Testis (tissue), 2 donors: ENCODE measurements at regions not wholly inside any gene's neighbourhood (a gene's known extent, or its start where the extent isn't known, plus 50 kb on each side); places are given as distances from the start of the nearest gene placed in this dataset.

ENCODE experiments used
- DNase-seq: peaks from one replicate; pipeline ENCODE4 v3.0.0-alpha.2; 2019
- H3K27ac ChIP-seq, 2 donors: fragments of 200-600 bp; sonication (generic); one replicate each; pipeline ENCODE4 v1.5.1; 2019
- H3K27me3 ChIP-seq: fragments of 200-600 bp; sonication (generic); one replicate; pipeline ENCODE4 v1.5.1; 2019
- H3K36me3 ChIP-seq: fragments of 200-600 bp; sonication (generic); one replicate; pipeline ENCODE4 v1.5.1; 2017; ENCODE audit warnings: low read depth; ENCODE audit errors: missing control alignments
- H3K4me1 ChIP-seq: fragments of 200-600 bp; sonication (generic); one replicate; pipeline ENCODE4 v1.5.1; 2019
- H3K4me3 ChIP-seq, 2 donors: fragments of 200-600 bp; sonication (generic); one replicate each; pipeline ENCODE4 v1.5.1; 2017 to 2019
- H3K9me3 ChIP-seq: fragments of 200-600 bp; sonication (generic); one replicate; pipeline ENCODE4 v1.5.1; 2017
- POLR2A ChIP-seq: fragments of 450-650 bp; IDR thresholded peaks from one replicate; pipeline ENCODE4 v1.6.1; 2017; ENCODE audit warnings: antibody characterized with exemption, mild to moderate bottlenecking, moderate library complexity
- WGBS, 2 donors: methylation state at CpG; one replicate each; pipeline ENCODE4 v1.1.5; 2018; 5-methylcytosine and 5-hydroxymethylcytosine counted together
- intact Hi-C: fragments of 100-400 bp; cut with DNase I; formaldehyde crosslinking; loops from one replicate; pipeline ENCODE4 v1.15.1; 2023; ENCODE audit warnings: low total_unique reads
- TF ChIP-seq, protein P1 (sequence below), 3 experiments: fragments of 450-650 bp in 2 of 3; fragments of 200-600 bp in 1 of 3; sonication (generic) in 1 of 3; IDR thresholded peaks; one replicate each; pipeline ENCODE4 v1.5.1; 2016 to 2019; ENCODE audit warnings: antibody characterized with exemption in 3 of 3, mild to moderate bottlenecking in 2 of 3, moderate library complexity in 1 of 3

DNA sequence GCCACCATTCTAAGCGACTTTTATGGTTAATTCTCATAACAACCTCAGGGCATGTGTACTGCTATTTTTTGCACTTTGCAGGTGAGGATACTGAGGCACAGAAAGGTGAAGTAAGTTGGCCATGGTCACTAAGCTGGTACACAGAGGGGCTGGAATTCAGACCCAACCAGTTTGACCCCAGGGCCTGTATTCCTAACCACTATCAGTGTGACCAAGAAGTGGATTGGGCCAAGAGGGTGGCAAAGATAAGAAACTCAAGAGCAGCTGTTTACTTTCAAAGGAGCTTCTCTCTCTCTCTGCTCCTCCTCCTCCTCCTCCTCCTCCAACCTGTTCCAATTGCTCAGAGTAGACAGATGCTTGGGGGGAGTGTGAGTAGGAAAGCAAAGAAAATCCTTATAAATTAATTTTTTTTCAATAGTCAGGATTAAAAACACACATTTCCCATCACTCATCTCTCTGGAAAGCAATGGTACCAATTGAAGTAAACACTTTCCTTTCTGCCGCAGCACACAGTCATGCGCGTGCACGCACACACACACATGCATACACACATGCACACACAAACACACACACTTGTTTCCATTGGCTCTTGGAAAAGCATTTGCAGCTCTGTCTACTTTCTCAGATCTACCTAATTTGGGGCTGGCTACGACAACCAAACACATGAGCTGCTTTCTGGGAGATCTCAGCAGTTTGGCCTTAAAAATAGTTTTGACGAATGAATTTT is 736.7 kb upstream of the WWC1 start:
- H3K36me3 ChIP-seq, result no peaks in the 10 kb centered on the region
- H3K4me3 ChIP-seq, result no peak overlapping the region
- no peaks in the 10 kb centered on the region for H3K9me3 ChIP-seq
- no peak overlapping the region for H3K27ac ChIP-seq
- no peak for DNase-seq
- intact Hi-C loops, result no loop called here
- H3K4me1 ChIP-seq, result no peaks in the 10 kb centered on the region
- no peak for TF ChIP-seq POLR2A
- TF ChIP-seq, protein P1, sequence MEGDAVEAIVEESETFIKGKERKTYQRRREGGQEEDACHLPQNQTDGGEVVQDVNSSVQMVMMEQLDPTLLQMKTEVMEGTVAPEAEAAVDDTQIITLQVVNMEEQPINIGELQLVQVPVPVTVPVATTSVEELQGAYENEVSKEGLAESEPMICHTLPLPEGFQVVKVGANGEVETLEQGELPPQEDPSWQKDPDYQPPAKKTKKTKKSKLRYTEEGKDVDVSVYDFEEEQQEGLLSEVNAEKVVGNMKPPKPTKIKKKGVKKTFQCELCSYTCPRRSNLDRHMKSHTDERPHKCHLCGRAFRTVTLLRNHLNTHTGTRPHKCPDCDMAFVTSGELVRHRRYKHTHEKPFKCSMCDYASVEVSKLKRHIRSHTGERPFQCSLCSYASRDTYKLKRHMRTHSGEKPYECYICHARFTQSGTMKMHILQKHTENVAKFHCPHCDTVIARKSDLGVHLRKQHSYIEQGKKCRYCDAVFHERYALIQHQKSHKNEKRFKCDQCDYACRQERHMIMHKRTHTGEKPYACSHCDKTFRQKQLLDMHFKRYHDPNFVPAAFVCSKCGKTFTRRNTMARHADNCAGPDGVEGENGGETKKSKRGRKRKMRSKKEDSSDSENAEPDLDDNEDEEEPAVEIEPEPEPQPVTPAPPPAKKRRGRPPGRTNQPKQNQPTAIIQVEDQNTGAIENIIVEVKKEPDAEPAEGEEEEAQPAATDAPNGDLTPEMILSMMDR (IDR thresholded peaks at IDR 0.05), result no peak
- 94 to 96% methylated on average over 7 of the region's 7 CpGs for WGBS, 2 donors
- H3K27me3 ChIP-seq, result no peaks in the 10 kb centered on the region

- Histone ChIP-seq H3K4me3 (no peak overlapping the region), H3K27ac (no peak overlapping the region), H3K27me3 (no peaks in the 10 kb centered on the region), H3K4me1 (no peaks in the 10 kb centered on the region), H3K36me3 (no peaks in the 10 kb centered on the region), H3K9me3 (no peaks in the 10 kb centered on the region)
- intact Hi-C loops, result no loop called here
- TF ChIP-seq, protein P1 (IDR thresholded peaks at IDR 0.05), result no peak
- no peak for TF ChIP-seq POLR2A
- DNase-seq, result no peak
- WGBS, 2 donors, result 73 to 82% methylated on average over 10 of the region's 10 CpGs
Measured at GRCh38 chr5:167555565-167556166, 735.8 kb upstream of the WWC1 start.

- H3K4me1 ChIP-seq, result no peaks in the 10 kb centered on the region
- H3K4me3 ChIP-seq, result no peak overlapping the region
- H3K36me3 ChIP-seq, result no peaks in the 10 kb centered on the region
- intact Hi-C loops, result no loop called here
- TF ChIP-seq POLR2A, result no peak
- TF ChIP-seq, protein P1 (IDR thresholded peaks at IDR 0.05), result no peak
- no peaks in the 10 kb centered on the region for H3K9me3 ChIP-seq
- no peak overlapping the region for H3K27ac ChIP-seq
- 60 to 63% methylated on average over 2 of the region's 2 CpGs for WGBS, 2 donors
- no peak for DNase-seq
- no peaks in the 10 kb centered on the region for H3K27me3 ChIP-seq
Measured at GRCh38 chr5:167557359-167557758, 734.1 kb upstream of the WWC1 start.

- no peaks in the 10 kb centered on the region for H3K4me1 ChIP-seq
- TF ChIP-seq, protein P1 (IDR thresholded peaks at IDR 0.05), result no peak
- TF ChIP-seq POLR2A, result no peak
- no peaks in the 10 kb centered on the region for H3K36me3 ChIP-seq
- intact Hi-C loops, result no loop called here
- no peak overlapping the region for H3K4me3 ChIP-seq
- WGBS, 2 donors, result 87 to 93% methylated on average over 9 of the region's 9 CpGs
- no peak for DNase-seq
- no peaks in the 10 kb centered on the region for H3K27me3 ChIP-seq
- H3K9me3 ChIP-seq, result no peaks in the 10 kb centered on the region
- no peak overlapping the region for H3K27ac ChIP-seq
Measured at GRCh38 chr5:167561796-167562195, 729.6 kb upstream of the WWC1 start.

DNA sequence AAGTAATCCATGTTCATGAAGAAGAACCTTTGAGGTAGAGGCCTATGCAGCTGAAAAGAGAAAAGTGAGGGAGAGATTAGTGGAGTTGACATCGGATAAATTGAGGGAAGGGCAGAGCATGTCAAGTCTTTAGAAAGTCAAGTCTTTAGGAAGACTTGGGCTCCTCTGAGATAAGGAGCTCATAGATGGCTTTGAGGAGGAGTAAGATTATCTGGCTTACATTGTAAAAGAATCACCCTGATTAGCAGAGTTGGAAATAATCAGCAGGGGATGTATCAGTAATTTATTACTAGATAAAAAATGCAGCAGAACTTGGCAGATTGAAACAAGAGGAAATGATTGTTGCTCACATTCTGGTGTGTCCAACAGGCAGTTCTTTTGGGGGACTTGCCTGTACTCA is 727.2 kb upstream of the WWC1 start:
- DNase-seq, result no peak
- 65 to 76% methylated on average over 1 of the region's 1 CpG for WGBS, 2 donors
- Histone ChIP-seq H3K4me3 (no peak overlapping the region), H3K36me3 (no peaks in the 10 kb centered on the region), H3K9me3 (no peaks in the 10 kb centered on the region), H3K27ac (no peak overlapping the region), H3K27me3 (no peaks in the 10 kb centered on the region), H3K4me1 (no peaks in the 10 kb centered on the region)
- intact Hi-C loops, result no loop called here
- no peak for TF ChIP-seq POLR2A
- TF ChIP-seq, protein P1 (IDR thresholded peaks at IDR 0.05), result no peak
